ENCODE measurements at regions not wholly inside any gene's neighbourhood (a gene's known extent, or its start where the extent isn't known, plus 50 kb on each side); places are given as distances from the start of the nearest gene placed in this dataset.

DNA sequence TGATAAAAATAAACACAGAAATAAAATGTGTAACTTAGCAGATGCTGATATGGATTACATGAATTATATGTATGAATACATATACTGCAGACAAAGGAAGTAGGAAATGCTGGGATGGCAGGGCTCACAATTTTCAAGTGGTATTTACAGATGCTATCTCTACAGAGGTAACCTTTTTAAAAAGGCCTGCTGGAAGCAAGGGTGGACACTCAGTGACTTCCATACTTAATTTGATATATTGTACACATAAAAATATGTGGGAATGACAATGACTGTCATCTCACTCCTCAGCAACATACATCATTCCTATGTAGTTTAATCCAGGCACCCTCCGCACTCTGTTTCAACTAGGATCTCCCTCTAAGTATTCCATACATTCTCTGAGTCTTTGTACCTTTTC is 452.9 kb downstream of the DTHD1 start:
- TF ChIP-seq, protein P1, sequence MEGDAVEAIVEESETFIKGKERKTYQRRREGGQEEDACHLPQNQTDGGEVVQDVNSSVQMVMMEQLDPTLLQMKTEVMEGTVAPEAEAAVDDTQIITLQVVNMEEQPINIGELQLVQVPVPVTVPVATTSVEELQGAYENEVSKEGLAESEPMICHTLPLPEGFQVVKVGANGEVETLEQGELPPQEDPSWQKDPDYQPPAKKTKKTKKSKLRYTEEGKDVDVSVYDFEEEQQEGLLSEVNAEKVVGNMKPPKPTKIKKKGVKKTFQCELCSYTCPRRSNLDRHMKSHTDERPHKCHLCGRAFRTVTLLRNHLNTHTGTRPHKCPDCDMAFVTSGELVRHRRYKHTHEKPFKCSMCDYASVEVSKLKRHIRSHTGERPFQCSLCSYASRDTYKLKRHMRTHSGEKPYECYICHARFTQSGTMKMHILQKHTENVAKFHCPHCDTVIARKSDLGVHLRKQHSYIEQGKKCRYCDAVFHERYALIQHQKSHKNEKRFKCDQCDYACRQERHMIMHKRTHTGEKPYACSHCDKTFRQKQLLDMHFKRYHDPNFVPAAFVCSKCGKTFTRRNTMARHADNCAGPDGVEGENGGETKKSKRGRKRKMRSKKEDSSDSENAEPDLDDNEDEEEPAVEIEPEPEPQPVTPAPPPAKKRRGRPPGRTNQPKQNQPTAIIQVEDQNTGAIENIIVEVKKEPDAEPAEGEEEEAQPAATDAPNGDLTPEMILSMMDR (IDR thresholded peaks at IDR 0.05) = no peak
- TF ChIP-seq POLR2A (IDR thresholded peaks at IDR 0.05) = no peak
- Histone ChIP-seq H3K27me3 (no peaks in the 10 kb centered on the region), H3K27ac (no peak overlapping the region), H3K4me3 (no peak overlapping the region), H3K36me3 (ENCODE audit: low read depth, missing control alignments) (no peaks in the 10 kb centered on the region), H3K4me1 (no peaks in the 10 kb centered on the region), H3K9me3 (no peaks in the 10 kb centered on the region)
- intact Hi-C loops (cut with DNase I; ENCODE audit: low total_unique reads) = no loop called here
- no peak for DNase-seq
- 100% methylated on average over 1 of the region's 1 CpG for WGBS, 2 donors

- DNase-seq = no peak
- Histone ChIP-seq H3K27me3 (no peaks in the 10 kb centered on the region), H3K9me3 (no peaks in the 10 kb centered on the region), H3K36me3 (ENCODE audit: low read depth, missing control alignments) (no peaks in the 10 kb centered on the region), H3K27ac (no peak overlapping the region), H3K4me3 (no peak overlapping the region), H3K4me1 (no peaks in the 10 kb centered on the region)
- WGBS, 2 donors = 60 to 63% methylated on average over 2 of the region's 2 CpGs
- intact Hi-C loops (cut with DNase I; ENCODE audit: low total_unique reads) = no loop called here
- no peak for TF ChIP-seq POLR2A (IDR thresholded peaks at IDR 0.05)
- TF ChIP-seq, protein P1 (IDR thresholded peaks at IDR 0.05) = no peak
Measured at GRCh38 chr4:36737691-36738090, 456.3 kb downstream of the DTHD1 start.

- H3K36me3 ChIP-seq (ENCODE audit: low read depth, missing control alignments) = no peaks in the 10 kb centered on the region
- no peaks in the 10 kb centered on the region for H3K4me1 ChIP-seq
- intact Hi-C loops (cut with DNase I; ENCODE audit: low total_unique reads) = no loop called here
- DNase-seq = no peak
- H3K27ac ChIP-seq = no peak overlapping the region
- no peaks in the 10 kb centered on the region for H3K27me3 ChIP-seq
- H3K9me3 ChIP-seq = no peaks in the 10 kb centered on the region
- no peak overlapping the region for H3K4me3 ChIP-seq
- WGBS, 2 donors = 35 to 37% methylated on average over 6 of the region's 6 CpGs
- TF ChIP-seq POLR2A (IDR thresholded peaks at IDR 0.05) = no peak
- TF ChIP-seq, protein P1 (IDR thresholded peaks at IDR 0.05) = no peak
Measured at GRCh38 chr4:36740796-36741310, 459.4 kb downstream of the DTHD1 start.

DNA sequence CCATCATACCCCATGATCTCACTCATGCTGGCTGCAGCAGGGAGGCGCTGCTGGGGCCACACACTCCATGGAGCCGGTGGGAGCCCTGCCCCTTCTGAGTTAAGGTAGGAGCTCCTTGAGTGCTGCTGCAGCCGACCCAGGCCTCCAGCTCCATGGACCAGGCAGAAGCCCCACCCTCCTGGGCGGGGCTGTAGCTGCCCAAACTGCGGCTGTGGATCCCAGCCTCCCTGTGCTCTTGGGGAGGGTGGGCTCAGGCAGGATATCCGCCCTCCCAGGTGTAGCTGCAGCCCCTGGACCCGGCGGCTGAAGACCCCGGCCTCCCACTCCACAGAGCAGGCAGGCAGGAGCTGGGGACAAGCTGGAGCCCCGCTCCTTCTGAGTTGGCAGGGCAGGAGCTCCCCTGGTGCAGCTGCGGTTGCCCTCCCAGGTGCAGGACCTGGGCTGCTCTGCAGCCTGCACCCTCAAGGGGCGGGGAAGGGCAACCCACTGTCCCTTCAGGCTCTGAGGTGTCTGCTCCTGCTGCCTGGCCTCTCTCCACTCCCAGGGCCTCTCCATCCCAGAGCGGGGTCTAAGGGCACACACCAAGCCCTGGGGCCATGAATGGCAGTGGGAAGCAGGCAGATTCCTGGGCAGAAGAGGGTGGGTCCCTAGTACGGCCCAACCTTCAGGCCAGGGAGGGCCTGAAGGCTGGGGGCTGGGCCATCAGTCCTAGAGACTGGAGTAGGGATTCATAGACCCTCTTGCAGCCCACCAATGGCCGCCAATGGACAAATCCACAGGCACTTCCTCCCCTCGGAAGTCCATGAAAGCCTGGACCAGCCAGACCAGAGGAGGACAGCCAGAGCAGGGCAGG is 466.1 kb downstream of the DTHD1 start:
- Histone ChIP-seq H3K27me3 (no peaks in the 10 kb centered on the region), H3K27ac (no peak overlapping the region), H3K4me3 (peak overlapping the region in 1 of 2 donors; percentile 41), H3K9me3 (no peaks in the 10 kb centered on the region), H3K4me1 (no peaks in the 10 kb centered on the region), H3K36me3 (ENCODE audit: low read depth, missing control alignments) (no peaks in the 10 kb centered on the region)
- DNase-seq = no peak
- intact Hi-C loops (cut with DNase I; ENCODE audit: low total_unique reads) = no loop called here
- TF ChIP-seq, protein P1 (IDR thresholded peaks at IDR 0.05) = no peak
- TF ChIP-seq POLR2A (IDR thresholded peaks at IDR 0.05) = no peak
- 58 to 76% methylated on average over 8 to 16 of the region's 16 CpGs for WGBS, 2 donors
